GM13977 (cell line): ENCODE measurements at regions not wholly inside any gene's neighbourhood (a gene's known extent, or its start where the extent isn't known, plus 50 kb on each side); places are given as distances from the start of the nearest gene placed in this dataset.

Experiments
- DNase-seq: peaks from one replicate; pipeline ENCODE4 v3.0.0; 2012; ENCODE audit warnings: low spot score
- in situ Hi-C: fragments of 300-500 bp; cut with MboI; formaldehyde crosslinking; loops from one replicate; pipeline ENCODE4 v1.12.0; 2022; ENCODE audit warnings: low sequenced_read_pairs, low pct_unique_long_range_greater_than_20kb, mixed read lengths, inconsistent platforms; ENCODE audit not compliant: unreplicated experiment
- TF ChIP-seq, protein P1 (sequence below): IDR thresholded peaks from 2 replicates; pipeline ENCODE4 v1.5.1; 2012; ENCODE audit warnings: mild to moderate bottlenecking, control low read depth; ENCODE audit not compliant: insufficient read depth; ENCODE audit errors: extremely low read depth, missing control alignments

DNA sequence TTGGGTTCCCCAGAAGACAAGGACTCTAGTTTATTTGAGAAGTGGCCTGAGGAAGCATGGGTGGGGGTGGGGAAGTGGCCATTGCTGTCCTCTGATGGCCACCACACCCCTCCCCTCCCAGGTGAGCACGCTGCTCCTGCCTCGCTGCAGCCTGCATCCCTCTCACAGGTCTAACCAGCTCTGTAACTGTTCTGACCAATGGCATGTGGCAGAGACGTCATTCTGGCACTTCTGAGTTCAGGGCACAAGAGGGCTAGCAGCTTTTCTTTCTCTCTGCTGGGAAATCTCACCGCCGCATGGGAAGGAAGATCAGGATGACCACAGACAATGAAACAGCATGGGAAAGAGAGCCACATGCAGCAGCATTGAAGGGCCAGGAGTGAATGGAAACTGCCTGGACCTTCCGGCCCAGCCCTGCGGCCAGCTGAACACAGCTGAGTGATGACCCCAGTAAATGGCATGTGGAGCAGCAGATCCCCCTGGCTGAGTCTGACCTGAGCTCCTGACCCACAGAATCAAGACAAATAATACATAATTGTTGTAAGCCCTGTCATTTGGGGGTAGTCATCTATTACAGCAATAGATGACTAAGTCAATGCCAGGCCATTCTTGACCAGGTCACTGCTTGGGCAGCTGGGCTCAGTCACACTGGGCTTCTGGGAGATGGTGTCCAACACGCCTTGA, 179.8 kb downstream of the LINC00237 start:
- in situ Hi-C loops = no loop called here
- TF ChIP-seq, protein P1, sequence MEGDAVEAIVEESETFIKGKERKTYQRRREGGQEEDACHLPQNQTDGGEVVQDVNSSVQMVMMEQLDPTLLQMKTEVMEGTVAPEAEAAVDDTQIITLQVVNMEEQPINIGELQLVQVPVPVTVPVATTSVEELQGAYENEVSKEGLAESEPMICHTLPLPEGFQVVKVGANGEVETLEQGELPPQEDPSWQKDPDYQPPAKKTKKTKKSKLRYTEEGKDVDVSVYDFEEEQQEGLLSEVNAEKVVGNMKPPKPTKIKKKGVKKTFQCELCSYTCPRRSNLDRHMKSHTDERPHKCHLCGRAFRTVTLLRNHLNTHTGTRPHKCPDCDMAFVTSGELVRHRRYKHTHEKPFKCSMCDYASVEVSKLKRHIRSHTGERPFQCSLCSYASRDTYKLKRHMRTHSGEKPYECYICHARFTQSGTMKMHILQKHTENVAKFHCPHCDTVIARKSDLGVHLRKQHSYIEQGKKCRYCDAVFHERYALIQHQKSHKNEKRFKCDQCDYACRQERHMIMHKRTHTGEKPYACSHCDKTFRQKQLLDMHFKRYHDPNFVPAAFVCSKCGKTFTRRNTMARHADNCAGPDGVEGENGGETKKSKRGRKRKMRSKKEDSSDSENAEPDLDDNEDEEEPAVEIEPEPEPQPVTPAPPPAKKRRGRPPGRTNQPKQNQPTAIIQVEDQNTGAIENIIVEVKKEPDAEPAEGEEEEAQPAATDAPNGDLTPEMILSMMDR = no peak
- no peak for DNase-seq

DNA sequence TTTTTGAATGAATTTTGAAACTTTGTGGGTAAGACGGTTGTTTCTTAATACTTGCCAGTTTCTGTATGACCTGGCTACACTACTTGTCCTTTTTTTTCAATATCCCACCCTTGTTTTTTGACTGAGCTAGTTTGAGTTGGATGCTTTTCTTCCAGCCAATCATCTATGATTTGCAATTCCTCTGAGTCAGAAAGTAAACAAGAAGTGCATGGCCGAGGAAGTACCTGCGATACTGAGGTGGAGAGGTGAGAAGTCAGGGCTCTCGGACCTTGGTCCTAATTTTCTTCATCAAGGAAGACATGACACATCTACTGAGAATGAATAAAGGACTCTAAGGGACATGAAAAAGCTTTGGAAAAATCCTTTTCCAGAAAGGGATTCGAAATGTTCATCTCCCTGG, 185.7 kb downstream of the LINC00237 start:
- in situ Hi-C loops = no loop called here
- no peak for DNase-seq
- TF ChIP-seq, protein P1 = no peak

DNA sequence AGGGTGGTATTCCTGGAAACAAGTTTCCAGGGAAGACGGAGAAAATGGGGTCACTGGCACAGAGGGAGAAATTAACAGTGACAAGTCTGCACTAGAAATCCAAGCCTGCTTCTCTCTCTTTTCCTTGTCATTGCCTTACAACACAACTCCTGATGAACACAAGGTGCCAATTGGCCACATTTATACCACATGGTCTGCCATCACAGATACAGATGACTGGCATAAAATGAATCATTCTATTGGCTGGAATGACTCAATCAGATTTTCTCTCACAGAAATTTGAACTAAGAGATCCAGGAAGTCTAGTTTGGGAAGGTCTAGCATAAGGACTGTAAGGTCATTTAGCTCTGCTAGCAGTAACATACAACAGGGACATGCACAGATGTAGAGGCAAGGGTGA, 190.3 kb downstream of the LINC00237 start:
- DNase-seq = no peak
- in situ Hi-C loops = no loop called here
- TF ChIP-seq, protein P1 = no peak

DNA sequence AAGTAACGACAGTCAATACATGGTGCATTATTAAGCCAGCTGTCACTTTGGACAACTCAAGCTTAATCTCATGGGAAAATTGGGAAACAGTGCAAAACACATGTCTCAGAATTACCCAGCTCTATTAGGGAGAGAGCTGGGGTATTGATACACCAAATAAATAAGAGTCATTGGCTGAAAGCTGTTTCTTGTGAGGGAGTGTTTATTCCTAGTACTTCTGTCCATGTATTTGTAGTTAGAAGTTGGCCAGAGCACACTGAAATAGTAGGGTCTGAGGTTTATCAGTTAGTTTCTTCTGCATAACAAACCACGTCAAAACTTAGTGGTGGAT, 192.0 kb upstream of the RALGAPA2 start:
- in situ Hi-C loops = no loop called here
- TF ChIP-seq, protein P1 = no peak
- DNase-seq = no peak

DNA sequence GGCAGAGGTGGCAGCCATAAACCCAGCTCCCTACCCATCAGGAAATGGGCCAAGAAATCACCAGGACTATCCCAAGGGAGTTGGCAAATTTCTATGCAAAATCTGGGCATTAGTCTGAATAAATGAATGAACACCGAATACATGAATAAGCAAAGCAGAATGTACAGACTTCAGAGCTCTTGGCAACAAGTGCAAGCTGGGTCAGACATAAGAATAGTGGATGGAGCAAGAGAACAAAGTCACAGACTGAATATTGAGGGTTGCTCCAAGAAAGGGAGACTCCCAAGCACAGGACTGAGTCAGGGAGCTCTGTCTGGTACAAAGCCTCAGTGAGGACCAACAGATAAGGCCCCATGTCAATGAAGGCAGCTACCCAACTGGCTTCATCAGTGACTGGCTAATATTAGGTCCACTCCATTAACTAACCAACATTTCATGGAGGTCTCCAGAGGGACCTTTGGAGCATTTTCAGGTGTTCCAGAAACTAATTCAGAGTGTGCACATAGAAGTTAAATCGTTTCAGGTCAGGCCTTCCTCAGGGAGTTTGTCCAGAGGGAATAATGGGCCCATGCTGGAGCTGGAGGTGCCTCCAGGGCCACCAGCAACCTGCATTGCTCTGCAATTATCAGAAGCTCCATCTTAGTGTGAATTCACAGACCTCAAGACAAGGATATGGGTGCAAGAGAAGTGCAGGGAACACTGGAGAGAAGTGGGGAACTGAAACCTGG, 191.5 kb upstream of the RALGAPA2 start:
- TF ChIP-seq, protein P1 = no peak
- no peak for DNase-seq
- in situ Hi-C loops = no loop called here

DNA sequence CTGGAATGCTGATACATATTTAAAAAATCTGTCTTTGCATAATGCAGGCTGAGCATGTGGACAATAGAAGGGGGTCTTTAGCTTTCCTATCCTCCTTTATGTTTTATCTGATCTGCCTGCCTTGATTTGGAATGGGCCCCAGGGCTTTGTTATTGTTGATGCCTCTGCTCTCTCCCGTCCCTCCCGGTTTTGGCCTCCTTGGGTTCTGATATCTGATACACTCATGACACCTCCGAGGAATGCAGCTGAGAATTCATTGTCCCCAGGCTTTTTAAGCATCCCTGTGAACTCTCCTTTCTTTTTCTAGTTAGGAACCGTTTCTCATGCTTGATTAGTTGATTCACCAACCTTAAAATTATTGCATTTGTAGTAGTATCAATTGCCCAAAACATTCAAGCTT, 185.5 kb upstream of the RALGAPA2 start:
- DNase-seq = no peak
- in situ Hi-C loops = no loop called here
- TF ChIP-seq, protein P1 = no peak
